ENCODE measurements at regions not wholly inside any gene's neighbourhood (a gene's known extent, or its start where the extent isn't known, plus 50 kb on each side); places are given as distances from the start of the nearest gene placed in this dataset.

- BruUV-seq (replicated peaks), result no TSS peak
- Histone ChIP-seq H3K4me3 (no peak overlapping the region), H3K4me1 (replicated peaks in 1 of 2; ENCODE audit: control insufficient read depth in 2 of 2, insufficient read depth in 2 of 2, low read length in 2 of 2) (no peaks in the 10 kb centered on the region; a peak in 1 of 5 replicates), H4K20me1 (replicated peaks; ENCODE audit: control insufficient read depth, insufficient read depth, low read length) (peaks cover 5% of the 10 kb centered on the region; the same call in 1 of the 2 replicates), H3K9me1 (ENCODE audit: control insufficient read depth, insufficient read depth, low read length) (no peaks in the 10 kb centered on the region), H2AFZ (ENCODE audit: low read depth, low read length) (no peak overlapping the region), H3K27ac (ENCODE audit: extremely low read depth, low read depth, low read length) (no peak overlapping the region), H3K36me3 (ENCODE audit: control insufficient read depth, insufficient read depth, low read length) (no peaks in the 10 kb centered on the region), H3K79me2 (ENCODE audit: control insufficient read depth, insufficient read depth, low read length) (no peaks in the 10 kb centered on the region), H3K9me3 (replicated peaks; ENCODE audit: control insufficient read depth, insufficient read depth, low read depth, low read length) (no peaks in the 10 kb centered on the region), H3K4me2 (ENCODE audit: insufficient read depth, low read length) (no peak overlapping the region), H3K27me3 (ENCODE audit: control insufficient read depth in 2 of 2, insufficient read depth in 2 of 2, low read length in 2 of 2) (peaks cover 6 to 52% of the 10 kb centered on the region in 2 experiments; a peak in 3 of 5 replicates), H3K9ac (ENCODE audit: insufficient read depth in 1 of 2, low read depth in 2 of 2, low read length in 2 of 2) (no peak overlapping the region)
- FAIRE-seq, result no peak
- no peak for TF ChIP-seq RCOR1 (IDR thresholded peaks at IDR 0.05; ENCODE audit: borderline replicate concordance in 1 of 2, low read depth in 2 of 2, low read length in 2 of 2)
- no peak for TF ChIP-seq U2AF1 (optimal IDR thresholded peaks at IDR 0.05; ENCODE audit: low read depth, low read length)
- TF ChIP-seq YY1 (IDR thresholded peaks at IDR 0.05; ENCODE audit: borderline replicate concordance in 1 of 3, control insufficient read depth in 1 of 3, extremely low read depth in 1 of 3, insufficient read depth in 3 of 3, insufficient read length in 1 of 3, insufficient replicate concordance in 2 of 3, low read depth in 1 of 3, low read length in 2 of 3), result no peak
- TF ChIP-seq RHOXF2B (CRISPR knock-in tag; conservative IDR thresholded peaks at IDR 0.05), result no peak
- TF ChIP-seq, protein P1, sequence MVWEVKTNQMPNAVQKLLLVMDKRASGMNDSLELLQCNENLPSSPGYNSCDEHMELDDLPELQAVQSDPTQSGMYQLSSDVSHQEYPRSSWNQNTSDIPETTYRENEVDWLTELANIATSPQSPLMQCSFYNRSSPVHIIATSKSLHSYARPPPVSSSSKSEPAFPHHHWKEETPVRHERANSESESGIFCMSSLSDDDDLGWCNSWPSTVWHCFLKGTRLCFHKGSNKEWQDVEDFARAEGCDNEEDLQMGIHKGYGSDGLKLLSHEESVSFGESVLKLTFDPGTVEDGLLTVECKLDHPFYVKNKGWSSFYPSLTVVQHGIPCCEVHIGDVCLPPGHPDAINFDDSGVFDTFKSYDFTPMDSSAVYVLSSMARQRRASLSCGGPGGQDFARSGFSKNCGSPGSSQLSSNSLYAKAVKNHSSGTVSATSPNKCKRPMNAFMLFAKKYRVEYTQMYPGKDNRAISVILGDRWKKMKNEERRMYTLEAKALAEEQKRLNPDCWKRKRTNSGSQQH (CRISPR knock-in tag; IDR thresholded peaks at IDR 0.05), result no peak
- TF ChIP-seq, protein P2, sequence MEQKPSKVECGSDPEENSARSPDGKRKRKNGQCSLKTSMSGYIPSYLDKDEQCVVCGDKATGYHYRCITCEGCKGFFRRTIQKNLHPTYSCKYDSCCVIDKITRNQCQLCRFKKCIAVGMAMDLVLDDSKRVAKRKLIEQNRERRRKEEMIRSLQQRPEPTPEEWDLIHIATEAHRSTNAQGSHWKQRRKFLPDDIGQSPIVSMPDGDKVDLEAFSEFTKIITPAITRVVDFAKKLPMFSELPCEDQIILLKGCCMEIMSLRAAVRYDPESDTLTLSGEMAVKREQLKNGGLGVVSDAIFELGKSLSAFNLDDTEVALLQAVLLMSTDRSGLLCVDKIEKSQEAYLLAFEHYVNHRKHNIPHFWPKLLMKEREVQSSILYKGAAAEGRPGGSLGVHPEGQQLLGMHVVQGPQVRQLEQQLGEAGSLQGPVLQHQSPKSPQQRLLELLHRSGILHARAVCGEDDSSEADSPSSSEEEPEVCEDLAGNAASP (IDR thresholded peaks at IDR 0.05), result no peak
- TF ChIP-seq ZNF586 (CRISPR knock-in tag; conservative IDR thresholded peaks at IDR 0.05), result no peak
- no peak for TF ChIP-seq ZNF79 (CRISPR knock-in tag; IDR thresholded peaks at IDR 0.05; ENCODE audit: low read depth)
- TF ChIP-seq HDAC1 (IDR thresholded peaks at IDR 0.05), result no peak
- TF ChIP-seq RAD51 (IDR thresholded peaks at IDR 0.05; ENCODE audit: borderline replicate concordance, low read depth), result no peak
- no peak for TF ChIP-seq MYC (IDR thresholded peaks at IDR 0.05; ENCODE audit: low read depth, low read length)
- no peak for TF ChIP-seq MYC (CRISPR knock-in tag; IDR thresholded peaks at IDR 0.05; ENCODE audit: borderline replicate concordance, low read depth)
- no peak for TF ChIP-seq EGR1 (conservative IDR thresholded peaks at IDR 0.05)
- no peak for TF ChIP-seq ZNF347 (CRISPR knock-in tag; IDR thresholded peaks at IDR 0.05; ENCODE audit: low read depth)
- TF ChIP-seq TAF9B (IDR thresholded peaks at IDR 0.05; ENCODE audit: partially characterized antibody), result no peak
- no peak for TF ChIP-seq ZNF449 (CRISPR knock-in tag; IDR thresholded peaks at IDR 0.05)
- no peak for TF ChIP-seq CHD1 (IDR thresholded peaks at IDR 0.05; ENCODE audit: low read length)
- TF ChIP-seq ILK (tag; IDR thresholded peaks at IDR 0.05; ENCODE audit: borderline replicate concordance, low read depth), result no peak
- DNase-seq (ENCODE audit: extremely low read depth in 1 of 4, low spot score in 3 of 4), result no peak
- in situ Hi-C loops (cut with MboI), result no loop called here
- WGBS (ENCODE audit: insufficient coverage, low coverage, missing lambda C conversion rate), result 2% methylated on average over 5 of the region's 5 CpGs
- CTCF ChIA-PET (ENCODE audit: low intra/inter-chr PET ratio), result no interaction called here
- intact Hi-C loops (cut with micrococcal nuclease), result no loop called here
- POLR2A ChIA-PET, result no interaction called here
- no peak for ATAC-seq
Measured at GRCh38 chr17:74104921-74105320, 98.6 kb upstream of the RPL38 start.
